Activated CD4-positive, alpha-beta T cell treated with anti-CD3 and anti-CD28 coated beads, Interleukin-2, amount 50 U/mL, for 48 hours (primary cell): ENCODE measurements at regions not wholly inside any gene's neighbourhood (a gene's known extent, or its start where the extent isn't known, plus 50 kb on each side); places are given as distances from the start of the nearest gene placed in this dataset.
"Not testable (repeated sequence)": the region's sequence is repeated elsewhere in the genome, so short reads cannot be mapped to it uniquely, and the experiment has no call there.

Experiments used
- DNase-seq, 2 experiments: peaks; one replicate each; pipeline ENCODE4 v3.0.0-alpha.2; 2020

GRCh38 chr3:38964204-38964603 lies 87.5 kb downstream of the SCN11A start:
- DNase-seq = no peak

- peak; percentile 10 to 28 for DNase-seq
These were observed 90.7 kb downstream of the SCN11A start for GRCh38 chr3:38960953-38961622.

- DNase-seq = no peak
These were observed 91.6 kb downstream of the SCN11A start for GRCh38 chr3:38960042-38960622.

DNA sequence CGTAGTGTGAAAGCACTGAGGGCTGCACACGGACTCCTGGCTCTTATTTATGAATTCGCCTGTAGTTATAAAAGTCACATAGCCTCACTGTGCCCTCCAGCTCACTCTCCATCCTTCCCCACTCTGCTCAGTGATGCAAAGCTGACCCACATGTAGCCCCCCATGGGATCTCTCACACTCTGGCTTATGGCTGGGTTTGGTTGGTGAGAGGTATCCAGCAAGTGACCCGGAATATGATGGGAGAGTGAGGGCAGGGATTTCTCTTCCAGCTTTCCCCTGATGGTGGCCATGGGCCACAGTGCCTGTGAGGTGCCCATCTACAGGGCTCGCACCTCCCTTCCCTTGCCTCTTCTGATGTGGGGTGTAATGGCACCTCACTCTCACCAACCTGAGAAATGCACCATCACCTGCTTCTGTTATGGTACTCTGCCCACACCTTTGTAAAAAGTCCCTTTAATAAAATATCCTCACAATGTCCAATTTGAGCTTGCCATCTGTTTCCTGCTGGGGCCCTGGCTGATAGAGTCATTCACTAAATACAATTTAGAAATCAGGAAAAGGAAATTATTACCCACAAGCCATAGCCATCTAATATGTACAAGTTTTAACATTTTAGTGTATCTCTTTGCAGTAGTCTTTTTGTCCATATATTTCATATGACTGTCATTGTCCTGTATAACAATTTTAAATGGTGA lies 93.6 kb downstream of the SCN11A start:
- no peak for DNase-seq

DNA sequence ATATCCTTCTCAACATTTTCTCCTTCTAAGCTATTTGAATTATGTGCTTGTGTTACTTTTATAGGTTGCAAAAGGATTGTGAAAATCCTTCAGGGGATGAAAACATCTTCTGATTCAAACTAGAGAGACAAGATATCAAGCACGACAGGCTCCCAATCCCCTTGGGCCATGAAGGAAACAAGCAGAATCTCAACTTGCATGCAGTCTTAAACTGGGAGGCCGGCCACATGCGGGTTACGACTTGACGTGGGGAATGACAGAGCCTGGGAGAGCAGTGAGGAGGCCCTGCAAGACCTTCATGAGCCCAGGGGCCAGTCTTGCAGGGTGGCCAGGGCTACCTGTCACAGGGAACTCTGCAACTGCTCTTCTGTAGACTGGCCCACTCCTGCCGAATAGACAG lies 94.4 kb downstream of the SCN11A start:
- DNase-seq = no peak

GRCh38 chr3:38952721-38953120 lies 99.0 kb downstream of the SCN11A start:
- no peak for DNase-seq

DNA sequence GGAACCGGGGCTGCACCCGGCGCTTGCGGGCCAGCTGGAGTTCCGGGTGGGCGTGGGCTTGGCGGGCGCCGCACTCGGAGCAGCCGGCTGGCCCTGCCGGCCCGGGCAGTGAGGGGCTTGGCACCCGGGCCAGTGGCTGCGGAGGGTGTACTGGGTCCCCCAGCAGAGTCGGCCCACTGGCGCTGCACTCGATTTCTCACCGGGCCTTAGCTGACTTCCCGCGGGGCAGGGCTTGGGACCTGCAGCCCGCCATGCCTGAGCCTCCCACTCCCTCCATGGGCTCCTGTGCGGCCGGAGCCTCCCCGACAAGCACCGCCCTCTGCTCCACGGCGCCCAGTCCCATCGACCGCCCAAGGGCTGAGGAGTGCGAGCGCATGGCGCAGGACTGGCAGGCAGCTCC lies 100.6 kb downstream of the SCN11A start:
- not testable (repeated sequence) for DNase-seq

- no peak for DNase-seq
These were observed 101.2 kb downstream of the SCN11A start for GRCh38 chr3:38950581-38950980.

- no peak for DNase-seq
These were observed 101.8 kb downstream of the SCN11A start for GRCh38 chr3:38949994-38950393.

GRCh38 chr3:38940394-38940793 lies 111.3 kb downstream of the SCN11A start:
- no peak for DNase-seq

- no peak for DNase-seq
These were observed 109.3 kb upstream of the SCN10A start for GRCh38 chr3:38925351-38925750.

DNA sequence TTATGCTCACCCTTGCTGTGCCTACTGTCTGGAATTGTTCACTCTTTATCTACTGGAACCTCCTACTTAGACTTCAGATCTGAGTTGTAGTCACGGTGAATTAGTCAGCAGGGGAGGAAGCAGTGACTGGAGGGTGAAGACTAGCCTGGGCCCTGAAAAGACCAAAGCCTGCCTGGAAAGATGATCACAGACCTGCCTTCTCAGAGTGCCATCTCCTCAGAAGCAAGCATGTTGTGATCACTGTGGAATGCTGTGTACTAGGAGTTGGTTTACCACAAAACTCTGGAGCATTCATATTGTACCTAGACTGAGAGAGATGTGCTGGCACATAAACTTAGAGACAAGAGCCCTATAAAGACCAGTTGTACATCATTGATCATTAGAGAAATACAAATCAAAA lies 100.7 kb upstream of the SCN10A start:
- no peak for DNase-seq

DNA sequence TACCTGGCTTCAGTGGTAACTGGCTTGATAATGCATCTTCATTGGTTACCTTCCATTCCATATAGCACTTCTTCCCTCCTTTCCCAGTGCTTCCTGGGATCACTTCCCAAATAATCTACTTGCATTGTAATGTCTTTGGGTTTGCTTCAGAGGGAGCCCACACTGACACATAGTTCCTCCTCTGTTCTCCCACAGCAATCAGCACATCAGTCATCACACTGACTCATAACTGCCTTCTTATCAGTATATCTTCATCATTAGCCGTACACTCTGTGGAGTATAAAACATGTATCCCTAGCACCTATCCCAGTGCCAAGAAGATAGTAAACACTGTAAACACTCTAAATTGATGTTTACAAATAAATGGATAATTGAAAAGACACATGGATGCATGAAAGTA lies 91.4 kb upstream of the SCN10A start:
- DNase-seq = no peak

DNA sequence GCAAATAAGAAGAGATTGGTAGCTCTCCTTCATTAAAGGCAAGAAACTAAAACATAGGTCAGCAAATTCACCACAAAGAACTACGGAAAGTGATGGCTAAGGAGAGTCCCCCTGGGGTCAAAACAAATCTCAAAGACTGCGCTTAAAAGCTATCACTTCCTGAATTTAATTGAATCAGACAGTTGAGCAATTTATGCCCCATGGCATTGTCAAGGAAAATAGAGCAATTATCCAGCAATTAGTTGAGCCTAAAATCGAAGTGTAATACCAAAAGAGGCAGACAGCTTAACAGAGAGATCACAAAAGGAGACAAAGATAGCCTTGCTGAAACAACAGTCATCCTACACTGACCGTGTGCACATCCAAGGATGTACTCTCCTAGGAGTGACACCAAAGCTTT lies 74.4 kb upstream of the SCN10A start:
- no peak for DNase-seq

DNA sequence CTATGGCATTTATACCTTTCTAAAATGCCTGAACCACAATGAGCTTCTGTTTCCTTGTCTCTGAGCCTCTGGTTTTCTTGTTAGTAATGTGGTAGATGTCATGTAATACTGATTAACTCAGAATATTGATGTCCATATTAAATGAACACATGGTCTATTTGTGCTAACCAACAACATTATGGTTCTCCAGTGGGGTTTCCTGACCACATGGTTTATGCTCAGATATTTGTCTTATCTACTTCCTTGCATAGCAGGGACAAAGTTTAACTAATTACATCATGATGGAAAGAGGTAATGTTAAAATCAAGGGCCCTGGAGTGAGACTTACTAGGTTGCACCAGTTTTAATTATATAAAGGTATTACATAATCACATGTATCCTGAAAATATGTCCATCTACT lies 62.6 kb upstream of the SCN10A start:
- DNase-seq = no peak
